22Rv1 (cell line): ENCODE measurements at regions not wholly inside any gene's neighbourhood (a gene's known extent, or its start where the extent isn't known, plus 50 kb on each side); places are given as distances from the start of the nearest gene placed in this dataset.

Experiments used
- CTCF ChIP-seq: fragments of 450-650 bp; IDR thresholded peaks from 2 replicates; pipeline ENCODE4 v1.5.1; 2017; ENCODE audit warnings: mild to moderate bottlenecking
- ZFX ChIP-seq: fragments of 450-650 bp; IDR thresholded peaks from 2 replicates; pipeline ENCODE4 v1.6.1; 2017; ENCODE audit warnings: antibody characterized with exemption, borderline replicate concordance

GRCh38 chr1:63004868-63005267, 220.9 kb downstream of the ATG4C start:
- TF ChIP-seq CTCF (0 out of 2 replicates have a peak, but pooled peaks have one; percentile 29), ZFX (no peak)
